ENCODE measurements at regions not wholly inside any gene's neighbourhood (a gene's known extent, or its start where the extent isn't known, plus 50 kb on each side); places are given as distances from the start of the nearest gene placed in this dataset.
"Not testable (repeated sequence)": the region's sequence is repeated elsewhere in the genome, so short reads cannot be mapped to it uniquely, and the experiment has no call there.

DNA sequence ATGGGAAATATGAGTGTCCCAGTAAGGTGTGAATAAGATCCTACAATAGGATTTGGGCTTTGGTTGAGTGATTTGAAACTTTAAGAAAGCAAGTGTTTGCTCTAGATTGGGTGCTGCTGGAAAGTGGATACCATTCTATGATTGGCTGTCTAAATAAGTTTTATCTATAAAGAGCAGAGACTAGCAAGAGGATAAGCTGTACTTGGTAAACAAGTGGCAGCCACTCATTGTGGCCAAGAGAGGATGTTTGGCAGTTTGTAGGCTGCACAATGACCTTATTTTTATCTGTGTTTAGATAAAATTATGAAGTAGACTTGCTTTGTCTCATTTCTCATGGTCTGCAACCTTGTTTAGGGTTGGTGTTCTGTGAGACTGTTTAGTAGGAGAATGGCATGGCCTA, 341.6 kb upstream of the PIK3R1 start:
- Histone ChIP-seq H3K27ac (ENCODE audit: control insufficient read depth, insufficient read depth, low read length) (no peak overlapping the region), H3K4me2 (ENCODE audit: control insufficient read depth, extremely low read depth, insufficient read depth, low read depth, low read length) (no peak overlapping the region), H3K9ac (ENCODE audit: control insufficient read depth, extremely low read depth, insufficient read depth, low read length) (no peak overlapping the region), H3K9me1 (ENCODE audit: control insufficient read depth, extremely low read depth, insufficient read depth, low read length) (no peaks in the 10 kb centered on the region), H4K20me1 (ENCODE audit: control insufficient read depth, extremely low read depth, insufficient read depth, low read length) (no peaks in the 10 kb centered on the region), H3K79me2 (ENCODE audit: control insufficient read depth, insufficient read depth, low read length) (no peaks in the 10 kb centered on the region), H3K27me3 (ENCODE audit: control insufficient read depth, extremely low read depth, insufficient read depth, low read length) (no peaks in the 10 kb centered on the region), H3K9me3 (ENCODE audit: control insufficient read depth, low read depth, low read length) (no peaks in the 10 kb centered on the region), H3K4me1 (ENCODE audit: control insufficient read depth, extremely low read depth, insufficient read depth, low read length) (peaks cover 2% of the 10 kb centered on the region), H2AFZ (ENCODE audit: control insufficient read depth, low read length) (no peak overlapping the region), H3K36me3 (ENCODE audit: control insufficient read depth in 2 of 2, extremely low read depth in 1 of 2, insufficient read depth in 2 of 2, low read length in 2 of 2) (no peaks in the 10 kb centered on the region), H3K4me3 (ENCODE audit: control insufficient read depth in 2 of 3, extremely low read depth in 1 of 3, insufficient read depth in 2 of 3, low read depth in 1 of 3, low read length in 3 of 3) (no peak overlapping the region)
- TF ChIP-seq CTCF (optimal IDR thresholded peaks at IDR 0.05 in 1 of 3, IDR thresholded peaks at IDR 0.05 in 1 of 3, conservative IDR thresholded peaks at IDR 0.05 in 1 of 3; ENCODE audit: extremely low read depth in 1 of 3, insufficient read depth in 2 of 3, low read length in 3 of 3) (no peak), EZH2 (IDR thresholded peaks at IDR 0.05; ENCODE audit: low read length) (no peak)
- DNase-seq (ENCODE audit: low read depth, low spot score) (no peak), FAIRE-seq (no peak)
- dilution Hi-C loops (cut with MboI; ENCODE audit: extremely low pct_ligation_motif_present, low sequenced_read_pairs): no loop called here

- FAIRE-seq: no peak
- no peaks in the 10 kb centered on the region for H3K9me1 ChIP-seq (ENCODE audit: control insufficient read depth, extremely low read depth, insufficient read depth, low read length)
- no peaks in the 10 kb centered on the region for H4K20me1 ChIP-seq (ENCODE audit: control insufficient read depth, extremely low read depth, insufficient read depth, low read length)
- TF ChIP-seq EZH2 (IDR thresholded peaks at IDR 0.05; ENCODE audit: low read length): no peak
- no peaks in the 10 kb centered on the region for H3K9me3 ChIP-seq (ENCODE audit: control insufficient read depth, low read depth, low read length)
- no peaks in the 10 kb centered on the region for H3K79me2 ChIP-seq (ENCODE audit: control insufficient read depth, insufficient read depth, low read length)
- no peak for DNase-seq (ENCODE audit: low read depth, low spot score)
- H2AFZ ChIP-seq (ENCODE audit: control insufficient read depth, low read length): no peak overlapping the region
- dilution Hi-C loops (cut with MboI; ENCODE audit: extremely low pct_ligation_motif_present, low sequenced_read_pairs): no loop called here
- H3K4me2 ChIP-seq (ENCODE audit: control insufficient read depth, extremely low read depth, insufficient read depth, low read depth, low read length): no peak overlapping the region
- H3K4me1 ChIP-seq (ENCODE audit: control insufficient read depth, extremely low read depth, insufficient read depth, low read length): no peaks in the 10 kb centered on the region
- no peak overlapping the region for H3K4me3 ChIP-seq (ENCODE audit: control insufficient read depth in 2 of 3, extremely low read depth in 1 of 3, insufficient read depth in 2 of 3, low read depth in 1 of 3, low read length in 3 of 3)
- no peaks in the 10 kb centered on the region for H3K36me3 ChIP-seq (ENCODE audit: control insufficient read depth in 2 of 2, extremely low read depth in 1 of 2, insufficient read depth in 2 of 2, low read length in 2 of 2)
- H3K9ac ChIP-seq (ENCODE audit: control insufficient read depth, extremely low read depth, insufficient read depth, low read length): no peak overlapping the region
- H3K27me3 ChIP-seq (ENCODE audit: control insufficient read depth, extremely low read depth, insufficient read depth, low read length): no peaks in the 10 kb centered on the region
- H3K27ac ChIP-seq (ENCODE audit: control insufficient read depth, insufficient read depth, low read length): no peak overlapping the region
Measured at GRCh38 chr5:67870662-67871061, 344.9 kb upstream of the PIK3R1 start.

- FAIRE-seq; H3K4me2 ChIP-seq (ENCODE audit: control insufficient read depth, extremely low read depth, insufficient read depth, low read depth, low read length); H3K9me3 ChIP-seq (ENCODE audit: control insufficient read depth, low read depth, low read length); H3K27me3 ChIP-seq (ENCODE audit: control insufficient read depth, extremely low read depth, insufficient read depth, low read length); H3K4me3 ChIP-seq (ENCODE audit: control insufficient read depth in 2 of 3, extremely low read depth in 1 of 3, insufficient read depth in 2 of 3, low read depth in 1 of 3, low read length in 3 of 3); H2AFZ ChIP-seq (ENCODE audit: control insufficient read depth, low read length); dilution Hi-C loops (cut with MboI; ENCODE audit: extremely low pct_ligation_motif_present, low sequenced_read_pairs); H3K4me1 ChIP-seq (ENCODE audit: control insufficient read depth, extremely low read depth, insufficient read depth, low read length); DNase-seq (ENCODE audit: low read depth, low spot score); H3K9me1 ChIP-seq (ENCODE audit: control insufficient read depth, extremely low read depth, insufficient read depth, low read length); H3K27ac ChIP-seq (ENCODE audit: control insufficient read depth, insufficient read depth, low read length); H3K9ac ChIP-seq (ENCODE audit: control insufficient read depth, extremely low read depth, insufficient read depth, low read length); H4K20me1 ChIP-seq (ENCODE audit: control insufficient read depth, extremely low read depth, insufficient read depth, low read length); H3K79me2 ChIP-seq (ENCODE audit: control insufficient read depth, insufficient read depth, low read length); H3K36me3 ChIP-seq (ENCODE audit: control insufficient read depth in 2 of 2, extremely low read depth in 1 of 2, insufficient read depth in 2 of 2, low read length in 2 of 2): not testable (repeated sequence)
Measured at GRCh38 chr5:67864335-67864734, 351.2 kb upstream of the PIK3R1 start.
